ENCODE measurements at regions not wholly inside any gene's neighbourhood (a gene's known extent, or its start where the extent isn't known, plus 50 kb on each side); places are given as distances from the start of the nearest gene placed in this dataset.

- no peak for DNase-seq
- Histone ChIP-seq H3K79me1 (ENCODE audit: insufficient read depth, low read depth, low read length, poor library complexity, severe bottlenecking) (no peaks in the 10 kb centered on the region), H3K27me3 (ENCODE audit: insufficient read depth, low read length) (no peaks in the 10 kb centered on the region), H4K20me1 (ENCODE audit: control insufficient read depth, insufficient read depth, insufficient read length) (no peaks in the 10 kb centered on the region), H4K5ac (ENCODE audit: insufficient read length, low read depth, low read length) (no peak overlapping the region), H2BK12ac (ENCODE audit: insufficient read length, low read depth, low read length) (no peak overlapping the region), H3K9ac (ENCODE audit: extremely low read depth, insufficient read length, low read length) (no peak overlapping the region), H3K18ac (ENCODE audit: insufficient read length, low read depth, low read length) (no peak overlapping the region), H3K23ac (ENCODE audit: insufficient read length, low read depth, low read length) (no peak overlapping the region), H3K27ac (ENCODE audit: insufficient read length, low read depth, low read length) (no peak overlapping the region), H3K4ac (ENCODE audit: low read depth, low read length) (no peak overlapping the region), H3K23me2 (ENCODE audit: insufficient read length, low read depth, low read length, poor library complexity, severe bottlenecking) (no peaks in the 10 kb centered on the region), H2BK120ac (ENCODE audit: low read depth, low read length, poor library complexity, severe bottlenecking) (no peak overlapping the region), H3K4me1 (ENCODE audit: insufficient read depth, low read length) (no peaks in the 10 kb centered on the region), H2BK5ac (ENCODE audit: insufficient read length, low read length) (no peak overlapping the region), H2BK20ac (ENCODE audit: low read depth, low read length, poor library complexity, severe bottlenecking) (no peak overlapping the region), H2AK5ac (ENCODE audit: insufficient read length, low read length) (no peak overlapping the region), H2AFZ (ENCODE audit: low read length) (no peak overlapping the region), H3K4me2 (ENCODE audit: insufficient read depth, insufficient read length, low read length) (no peak overlapping the region), H2BK15ac (ENCODE audit: low read depth, low read length) (no peak overlapping the region), H3K9me3 (ENCODE audit: control insufficient read depth, low read depth, low read length) (no peaks in the 10 kb centered on the region), H4K8ac (replicated peaks; ENCODE audit: insufficient read length, low read depth, low read length) (no peak overlapping the region), H3K79me2 (ENCODE audit: insufficient read depth, low read length) (no peaks in the 10 kb centered on the region), H4K91ac (ENCODE audit: insufficient read length, low read depth, low read length) (no peak overlapping the region), H3T11ph (ENCODE audit: low read length) (no peak overlapping the region), H3K56ac (ENCODE audit: insufficient read length, low read depth, low read length) (no peak overlapping the region), H3K14ac (ENCODE audit: insufficient read depth, low read length) (no peak overlapping the region)
- Mint-ChIP-seq H3K4me1 (no peaks in the 10 kb centered on the region), H3K27ac (no peak overlapping the region), H3K4me3 (no peak overlapping the region), H3K9me3 (no peaks in the 10 kb centered on the region), H3K27me3 (ENCODE audit: low read depth) (no peaks in the 10 kb centered on the region), H3K36me3 (ENCODE audit: insufficient read depth in 1 of 3, low read depth in 3 of 3) (no peaks in the 10 kb centered on the region)
- TF ChIP-seq CTCF (conservative IDR thresholded peaks at IDR 0.05) = no peak
Measured at GRCh38 chr6:120384671-120385070, 949.6 kb downstream of the TBC1D32 start.

Data from H9 (cell line).